ENCODE measurements at regions not wholly inside any gene's neighbourhood (a gene's known extent, or its start where the extent isn't known, plus 50 kb on each side); places are given as distances from the start of the nearest gene placed in this dataset.

GRCh38 chr1:13890766-13891165 lies 190.8 kb downstream of the PRDM2 start:
- no peak overlapping the region for H3K4me3 ChIP-seq (ENCODE audit: low read depth, poor library complexity, severe bottlenecking)
- WGBS, 2 donors, result 92 to 93% methylated on average over 2 of the region's 2 CpGs
- no peak for DNase-seq (ENCODE audit: low spot score in 2 of 2)
- intact Hi-C loops (cut with DNase I; ENCODE audit: low total_unique reads), result no loop called here
- TF ChIP-seq, protein P1, sequence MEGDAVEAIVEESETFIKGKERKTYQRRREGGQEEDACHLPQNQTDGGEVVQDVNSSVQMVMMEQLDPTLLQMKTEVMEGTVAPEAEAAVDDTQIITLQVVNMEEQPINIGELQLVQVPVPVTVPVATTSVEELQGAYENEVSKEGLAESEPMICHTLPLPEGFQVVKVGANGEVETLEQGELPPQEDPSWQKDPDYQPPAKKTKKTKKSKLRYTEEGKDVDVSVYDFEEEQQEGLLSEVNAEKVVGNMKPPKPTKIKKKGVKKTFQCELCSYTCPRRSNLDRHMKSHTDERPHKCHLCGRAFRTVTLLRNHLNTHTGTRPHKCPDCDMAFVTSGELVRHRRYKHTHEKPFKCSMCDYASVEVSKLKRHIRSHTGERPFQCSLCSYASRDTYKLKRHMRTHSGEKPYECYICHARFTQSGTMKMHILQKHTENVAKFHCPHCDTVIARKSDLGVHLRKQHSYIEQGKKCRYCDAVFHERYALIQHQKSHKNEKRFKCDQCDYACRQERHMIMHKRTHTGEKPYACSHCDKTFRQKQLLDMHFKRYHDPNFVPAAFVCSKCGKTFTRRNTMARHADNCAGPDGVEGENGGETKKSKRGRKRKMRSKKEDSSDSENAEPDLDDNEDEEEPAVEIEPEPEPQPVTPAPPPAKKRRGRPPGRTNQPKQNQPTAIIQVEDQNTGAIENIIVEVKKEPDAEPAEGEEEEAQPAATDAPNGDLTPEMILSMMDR (IDR thresholded peaks at IDR 0.05), result no peak
- no peak for TF ChIP-seq POLR2A (IDR thresholded peaks at IDR 0.05)

GRCh38 chr1:13892198-13892597 lies 192.2 kb downstream of the PRDM2 start:
- intact Hi-C loops (cut with DNase I; ENCODE audit: low total_unique reads), result no loop called here
- TF ChIP-seq, protein P1 (IDR thresholded peaks at IDR 0.05), result no peak
- TF ChIP-seq POLR2A (IDR thresholded peaks at IDR 0.05), result no peak
- DNase-seq (ENCODE audit: low spot score in 2 of 2), result no peak
- WGBS, 2 donors, result 18 to 24% methylated on average over 7 of the region's 7 CpGs
- H3K4me3 ChIP-seq (ENCODE audit: low read depth, poor library complexity, severe bottlenecking), result no peak overlapping the region

- 0% methylated on average over 18 to 20 of the region's 57 CpGs for WGBS, 2 donors
- TF ChIP-seq POLR2A (IDR thresholded peaks at IDR 0.05), result no peak
- TF ChIP-seq, protein P1 (IDR thresholded peaks at IDR 0.05), result no peak
- intact Hi-C loops (cut with DNase I; ENCODE audit: low total_unique reads), result no loop called here
- peak overlapping the region; percentile 41 for H3K4me3 ChIP-seq (ENCODE audit: low read depth, poor library complexity, severe bottlenecking)
- DNase-seq (ENCODE audit: low spot score in 2 of 2), result no peak
Measured at GRCh38 chr1:13892671-13893325, 192.8 kb downstream of the PRDM2 start.

DNA sequence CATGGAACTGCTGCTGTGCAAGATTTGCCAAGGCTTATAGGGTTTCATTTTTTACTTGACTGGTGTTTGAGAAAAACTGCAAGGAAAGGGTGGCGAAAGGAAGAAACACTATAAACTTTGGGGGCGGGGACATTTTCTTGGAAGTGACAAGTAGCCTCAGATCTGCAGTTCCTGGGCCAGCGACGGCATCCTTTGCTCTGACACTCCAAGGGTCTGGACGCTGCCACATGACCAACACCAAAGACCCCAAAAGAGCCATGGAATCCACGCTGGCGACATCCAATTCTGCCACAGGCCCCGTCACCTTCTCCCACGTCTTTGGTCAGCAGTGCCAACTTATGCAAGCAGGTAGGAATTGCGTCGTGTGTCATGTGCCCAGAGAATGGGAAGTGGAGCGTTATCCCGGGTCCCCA lies 193.4 kb downstream of the PRDM2 start:
- 27 to 31% methylated on average over 13 of the region's 13 CpGs for WGBS, 2 donors
- intact Hi-C loops (cut with DNase I; ENCODE audit: low total_unique reads), result no loop called here
- H3K4me3 ChIP-seq (ENCODE audit: low read depth, poor library complexity, severe bottlenecking), result no peak overlapping the region
- no peak for DNase-seq (ENCODE audit: low spot score in 2 of 2)
- TF ChIP-seq, protein P1 (IDR thresholded peaks at IDR 0.05), result no peak
- TF ChIP-seq POLR2A (IDR thresholded peaks at IDR 0.05), result no peak

GRCh38 chr1:13896932-13897331 lies 196.9 kb downstream of the PRDM2 start:
- no peak for TF ChIP-seq POLR2A (IDR thresholded peaks at IDR 0.05)
- TF ChIP-seq, protein P1 (IDR thresholded peaks at IDR 0.05), result no peak
- 72 to 96% methylated on average over 2 of the region's 2 CpGs for WGBS, 2 donors
- intact Hi-C loops (cut with DNase I; ENCODE audit: low total_unique reads), result no loop called here
- DNase-seq (ENCODE audit: low spot score in 2 of 2), result no peak
- no peak overlapping the region for H3K4me3 ChIP-seq (ENCODE audit: low read depth, poor library complexity, severe bottlenecking)

DNA sequence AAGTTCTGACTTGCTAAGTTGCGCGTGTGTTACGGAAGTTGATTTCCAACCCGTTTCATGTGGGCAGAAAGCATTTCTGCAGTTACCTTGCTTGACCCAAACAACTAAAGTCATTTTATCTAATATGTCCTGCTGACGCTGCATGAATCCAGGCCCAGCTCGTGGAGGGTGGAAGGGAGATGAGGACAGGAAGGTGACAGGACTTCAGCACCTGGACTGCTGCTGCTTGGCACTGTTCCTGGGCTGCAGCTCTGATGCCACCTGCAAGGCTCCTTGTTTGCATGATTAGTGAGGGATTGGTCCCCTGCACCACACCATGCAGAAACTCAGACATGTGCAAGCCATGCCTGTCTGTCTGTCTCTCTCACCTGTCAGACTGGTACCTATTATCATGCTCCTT lies 198.4 kb downstream of the PRDM2 start:
- no peak overlapping the region for H3K4me3 ChIP-seq (ENCODE audit: low read depth, poor library complexity, severe bottlenecking)
- WGBS, 2 donors, result 67 to 80% methylated on average over 6 of the region's 6 CpGs
- no peak for DNase-seq (ENCODE audit: low spot score in 2 of 2)
- TF ChIP-seq POLR2A (IDR thresholded peaks at IDR 0.05), result no peak
- TF ChIP-seq, protein P1 (IDR thresholded peaks at IDR 0.05), result no peak
- intact Hi-C loops (cut with DNase I; ENCODE audit: low total_unique reads), result no loop called here

Data from lower leg skin (tissue), 4 donors.